ENCODE measurements at regions not wholly inside any gene's neighbourhood (a gene's known extent, or its start where the extent isn't known, plus 50 kb on each side); places are given as distances from the start of the nearest gene placed in this dataset.

- no peak for DNase-seq
- H3K36me3 ChIP-seq: no peaks in the 10 kb centered on the region
- no peaks in the 10 kb centered on the region for H3K4me1 ChIP-seq
- H3K9me3 ChIP-seq: no peaks in the 10 kb centered on the region
- intact Hi-C loops (cut with DNase I): no loop called here
- no peak overlapping the region for H3K27ac ChIP-seq
- TF ChIP-seq CTCF (IDR thresholded peaks at IDR 0.05): no peak
- H3K27me3 ChIP-seq: no peaks in the 10 kb centered on the region
- H3K4me3 ChIP-seq: no peak overlapping the region
- no peak for ATAC-seq
Measured at GRCh38 chr11:97979741-97980140, 1041.0 kb upstream of the CNTN5 start.

DNA sequence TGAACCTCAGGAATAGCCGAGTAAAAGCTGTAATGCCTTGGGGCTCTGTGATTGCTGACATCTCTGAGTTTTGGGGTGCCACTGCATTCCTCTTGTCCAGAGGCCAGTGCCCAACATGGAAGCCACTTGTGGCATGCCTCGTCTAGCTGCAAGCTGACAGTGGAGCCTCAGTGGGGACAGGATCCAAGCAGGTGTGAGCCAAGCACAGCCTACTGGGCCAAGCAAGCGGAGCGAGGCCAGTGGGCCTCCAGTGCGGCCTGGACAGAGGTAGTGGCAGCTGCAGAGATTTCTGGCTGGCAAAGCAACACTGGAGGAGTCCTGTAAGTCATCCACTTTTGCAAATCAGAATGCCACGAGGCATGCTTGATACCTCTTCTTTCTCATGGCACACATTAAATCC, 1038.2 kb upstream of the CNTN5 start:
- H3K4me1 ChIP-seq: no peaks in the 10 kb centered on the region
- H3K36me3 ChIP-seq: no peaks in the 10 kb centered on the region
- no peak overlapping the region for H3K4me3 ChIP-seq
- ATAC-seq (no peak), DNase-seq (no peak)
- no peaks in the 10 kb centered on the region for H3K27me3 ChIP-seq
- no peak for TF ChIP-seq CTCF (IDR thresholded peaks at IDR 0.05)
- H3K9me3 ChIP-seq: no peaks in the 10 kb centered on the region
- no peak overlapping the region for H3K27ac ChIP-seq
- intact Hi-C loops (cut with DNase I): no loop called here

GRCh38 chr11:97989121-97989520, 1031.6 kb upstream of the CNTN5 start:
- Histone ChIP-seq H3K36me3 (no peaks in the 10 kb centered on the region), H3K27ac (no peak overlapping the region), H3K9me3 (no peaks in the 10 kb centered on the region), H3K4me3 (no peak overlapping the region), H3K27me3 (no peaks in the 10 kb centered on the region), H3K4me1 (no peaks in the 10 kb centered on the region)
- TF ChIP-seq CTCF (IDR thresholded peaks at IDR 0.05): no peak
- no peak for DNase-seq
- intact Hi-C loops (cut with DNase I): no loop called here
- ATAC-seq: no peak

- Histone ChIP-seq H3K36me3 (no peaks in the 10 kb centered on the region), H3K4me1 (no peaks in the 10 kb centered on the region), H3K9me3 (no peaks in the 10 kb centered on the region), H3K27ac (no peak overlapping the region), H3K4me3 (no peak overlapping the region), H3K27me3 (no peaks in the 10 kb centered on the region)
- intact Hi-C loops (cut with DNase I): no loop called here
- no peak for DNase-seq
- ATAC-seq: no peak
- no peak for TF ChIP-seq CTCF (IDR thresholded peaks at IDR 0.05)
Measured at GRCh38 chr11:97990162-97990920, 1030.4 kb upstream of the CNTN5 start.

DNA sequence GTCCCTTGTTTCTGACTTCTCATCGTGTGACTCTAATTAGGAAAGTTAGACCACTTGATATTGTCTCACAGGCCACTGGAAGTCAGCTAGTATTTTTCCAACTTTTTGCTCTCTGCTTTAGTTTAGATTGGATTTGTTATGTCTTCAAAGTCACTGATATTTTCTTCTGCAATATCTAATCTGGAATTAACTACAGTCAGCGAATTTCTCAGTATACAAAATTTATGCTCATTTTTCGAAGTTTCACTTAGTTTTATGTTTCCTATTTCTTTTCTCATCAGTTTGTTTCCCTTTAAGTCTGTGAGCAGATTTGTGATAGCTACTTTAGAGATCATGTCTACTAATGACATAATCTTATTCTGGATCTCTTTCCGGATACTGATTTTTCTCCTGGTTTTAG, 1027.2 kb upstream of the CNTN5 start:
- DNase-seq (no peak), ATAC-seq (no peak)
- Histone ChIP-seq H3K9me3 (no peaks in the 10 kb centered on the region), H3K36me3 (no peaks in the 10 kb centered on the region), H3K4me1 (no peaks in the 10 kb centered on the region), H3K27me3 (no peaks in the 10 kb centered on the region), H3K4me3 (no peak overlapping the region), H3K27ac (no peak overlapping the region)
- intact Hi-C loops (cut with DNase I): no loop called here
- TF ChIP-seq CTCF (IDR thresholded peaks at IDR 0.05): no peak

DNA sequence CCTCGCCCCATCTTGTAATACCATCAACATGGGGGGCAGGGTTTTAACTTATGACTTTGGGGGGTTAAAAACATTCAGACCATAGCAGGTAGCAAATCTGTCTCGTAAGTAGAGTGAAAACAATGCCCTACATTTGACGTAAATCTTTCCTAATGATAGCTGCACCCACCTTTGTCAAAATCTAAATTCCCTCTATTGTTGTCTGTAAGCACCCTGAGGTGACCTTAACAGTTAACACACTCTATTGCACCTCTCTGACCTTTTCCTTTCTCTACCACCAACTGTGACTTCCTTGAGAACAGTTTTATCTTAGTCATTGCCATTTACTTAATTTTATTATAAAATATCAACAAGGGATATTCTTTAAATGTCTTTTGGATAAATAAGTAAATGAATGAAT, 1024.9 kb upstream of the CNTN5 start:
- Histone ChIP-seq H3K4me3 (no peak overlapping the region), H3K36me3 (no peaks in the 10 kb centered on the region), H3K9me3 (no peaks in the 10 kb centered on the region), H3K27me3 (no peaks in the 10 kb centered on the region), H3K27ac (no peak overlapping the region), H3K4me1 (no peaks in the 10 kb centered on the region)
- intact Hi-C loops (cut with DNase I): no loop called here
- no peak for DNase-seq
- no peak for ATAC-seq
- no peak for TF ChIP-seq CTCF (IDR thresholded peaks at IDR 0.05)

Data from upper lobe of right lung (tissue), 1 donor.